Stimulated activated CD8-positive, alpha-beta memory T cell treated with anti-CD3 and anti-CD28 coated beads, Interleukin-2, amount 100 ng/mL, for 48 hours (primary cell): ENCODE measurements at regions not wholly inside any gene's neighbourhood (a gene's known extent, or its start where the extent isn't known, plus 50 kb on each side); places are given as distances from the start of the nearest gene placed in this dataset.

Experiments
- DNase-seq, 2 donors: peaks; one replicate each; pipeline ENCODE4 v3.0.0-alpha.2; 2020; ENCODE audit warnings: low read depth in 2 of 2

DNA sequence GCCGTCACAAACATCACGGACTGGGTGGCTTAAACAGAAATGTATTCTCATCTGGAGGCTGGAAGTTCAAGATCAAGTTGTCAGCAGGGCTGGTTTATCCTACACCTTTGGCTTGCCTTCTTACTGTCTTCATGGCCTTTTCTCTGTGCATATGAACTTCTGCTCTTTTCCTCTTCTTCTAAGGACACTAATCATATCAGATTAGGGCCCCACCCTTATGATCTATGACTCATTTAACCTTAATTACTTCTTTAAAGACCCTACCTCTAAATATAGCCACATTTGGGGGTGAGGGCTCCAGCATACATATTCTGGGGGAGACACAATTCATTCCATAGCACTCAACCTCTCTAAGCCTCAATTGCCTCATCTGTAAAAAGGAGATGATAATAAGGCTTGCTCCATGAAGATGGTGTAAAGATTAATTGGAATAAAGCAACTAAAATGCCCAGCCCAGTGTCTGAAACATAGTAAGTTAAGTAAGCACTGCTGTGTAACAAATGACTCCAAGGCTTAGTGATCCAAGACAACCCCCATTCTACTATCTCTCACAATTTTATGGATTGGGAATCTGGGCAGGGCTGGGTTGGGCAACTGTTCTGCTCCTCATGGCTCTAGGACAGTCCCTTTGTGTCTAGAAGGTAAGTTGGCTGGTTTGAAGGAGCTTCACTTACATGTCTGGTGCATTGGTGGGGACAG lies 119.8 kb downstream of the BANF2 start:
- DNase-seq: no peak

DNA sequence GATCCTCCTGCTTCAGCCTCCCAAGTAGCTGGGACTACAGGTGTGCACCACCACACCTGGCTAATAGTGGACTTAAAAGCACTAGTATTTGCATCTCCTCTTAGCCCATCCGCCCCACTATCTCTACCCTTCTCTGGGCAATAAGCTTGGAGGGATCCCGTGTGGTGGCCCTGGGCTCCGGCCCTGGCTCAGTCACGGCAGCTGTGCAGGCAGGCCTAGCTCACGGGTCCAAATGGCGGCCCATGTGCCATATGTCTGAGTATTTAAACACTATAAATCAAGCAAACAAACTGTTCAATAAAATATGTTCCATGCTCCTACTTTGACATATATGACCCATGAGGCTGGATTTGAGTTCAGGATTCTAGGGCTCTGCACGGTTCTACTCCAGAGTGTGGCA lies 118.4 kb downstream of the BANF2 start:
- no peak for DNase-seq

- no peak for DNase-seq
Observed at GRCh38 chr20:17816804-17817587, 117.2 kb downstream of the BANF2 start.

DNA sequence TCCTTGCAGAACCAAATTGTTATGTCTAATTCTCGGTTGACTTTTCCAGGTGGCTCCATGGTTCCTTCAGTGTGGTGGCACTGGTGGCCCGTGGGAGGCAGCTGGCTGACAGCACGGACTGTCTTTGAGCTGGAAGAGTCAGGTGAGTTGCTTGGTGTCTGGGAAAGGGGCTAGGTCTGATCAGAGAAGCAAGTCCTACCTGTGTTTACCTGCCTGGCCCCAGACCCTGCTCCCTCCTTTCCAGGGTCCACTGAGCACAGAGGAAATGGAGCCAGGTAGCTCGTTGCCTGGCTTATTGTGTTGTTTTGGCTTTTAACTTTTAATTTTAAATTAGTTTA lies 111.8 kb downstream of the BANF2 start:
- no peak for DNase-seq

GRCh38 chr20:17810847-17811627 lies 111.3 kb downstream of the BANF2 start:
- DNase-seq: no peak

- DNase-seq: no peak
Observed at GRCh38 chr20:17810062-17810631, 110.4 kb downstream of the BANF2 start.

DNA sequence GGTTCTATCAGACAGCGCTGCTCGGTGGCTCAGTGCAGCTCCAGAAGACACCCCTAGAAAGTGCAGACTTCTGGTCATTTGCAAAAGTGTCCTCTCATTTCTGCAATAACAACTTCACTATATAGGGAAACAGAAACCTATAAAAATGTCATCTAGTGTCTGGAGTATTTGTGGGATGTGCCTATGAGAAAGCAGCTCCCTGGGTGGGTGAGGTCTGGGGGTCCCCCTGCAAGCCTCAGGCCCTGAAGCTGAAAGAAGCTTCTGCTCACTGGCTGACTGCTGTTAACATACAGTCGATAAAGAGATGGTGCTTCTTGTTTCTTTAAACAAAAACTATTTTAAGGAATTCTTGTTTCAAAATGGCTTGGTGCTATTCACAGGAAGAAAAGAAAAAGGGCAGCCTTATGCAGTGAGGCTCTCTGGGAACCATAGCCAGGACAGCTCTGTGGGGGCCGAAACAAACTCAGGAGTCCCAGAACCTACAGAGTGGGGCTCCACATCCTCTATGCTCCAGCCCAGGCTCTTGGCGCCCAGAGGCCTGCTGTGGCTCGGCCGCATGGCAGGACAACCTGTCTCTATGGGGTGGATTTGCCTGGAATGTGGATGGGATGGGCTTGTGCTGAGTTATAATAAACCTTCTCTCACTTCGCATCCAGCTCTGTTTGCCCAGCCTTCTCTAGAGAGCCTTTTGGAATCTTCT lies 109.7 kb downstream of the BANF2 start:
- no peak for DNase-seq

DNA sequence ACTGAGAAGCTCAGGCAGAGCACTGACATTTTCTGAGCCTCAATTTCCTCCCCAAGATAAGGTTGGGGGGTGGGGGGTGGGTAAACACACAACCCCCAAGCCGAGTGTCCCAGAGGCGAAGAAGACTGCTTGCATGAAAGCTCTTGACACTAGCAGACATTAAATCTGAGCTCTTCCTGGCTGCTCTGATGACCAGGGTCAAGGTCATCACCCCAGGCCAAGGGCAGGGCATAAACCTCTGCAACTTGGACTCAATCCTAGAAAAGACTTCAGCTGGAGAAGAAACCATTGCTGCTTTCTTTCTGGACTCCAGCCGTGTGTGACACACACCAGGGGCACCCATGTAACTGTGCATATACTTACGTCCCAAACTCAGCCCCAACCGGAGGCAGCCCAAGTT lies 109.0 kb downstream of the BANF2 start:
- no peak for DNase-seq

DNA sequence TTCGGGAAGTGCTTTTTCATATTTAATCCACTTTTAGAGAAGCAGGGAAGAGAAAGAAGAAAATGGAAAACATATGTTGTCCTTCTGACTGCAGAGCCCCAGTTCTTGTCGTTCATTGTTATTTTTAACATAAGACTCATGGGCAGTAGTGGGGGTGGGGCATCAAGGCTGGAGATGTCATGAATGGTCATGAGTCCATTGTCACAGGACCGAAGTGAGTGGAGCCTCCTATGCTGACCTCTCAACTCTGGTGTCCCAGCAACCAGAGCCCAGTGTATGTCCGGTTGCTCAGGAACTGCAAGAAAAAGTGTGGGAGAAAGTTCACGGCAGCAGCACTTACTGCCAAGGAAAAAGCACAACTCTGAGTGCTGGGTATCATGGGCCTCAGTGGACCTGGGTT lies 108.6 kb downstream of the BANF2 start:
- DNase-seq: no peak

GRCh38 chr20:17807651-17808050 lies 107.9 kb downstream of the BANF2 start:
- no peak for DNase-seq

DNA sequence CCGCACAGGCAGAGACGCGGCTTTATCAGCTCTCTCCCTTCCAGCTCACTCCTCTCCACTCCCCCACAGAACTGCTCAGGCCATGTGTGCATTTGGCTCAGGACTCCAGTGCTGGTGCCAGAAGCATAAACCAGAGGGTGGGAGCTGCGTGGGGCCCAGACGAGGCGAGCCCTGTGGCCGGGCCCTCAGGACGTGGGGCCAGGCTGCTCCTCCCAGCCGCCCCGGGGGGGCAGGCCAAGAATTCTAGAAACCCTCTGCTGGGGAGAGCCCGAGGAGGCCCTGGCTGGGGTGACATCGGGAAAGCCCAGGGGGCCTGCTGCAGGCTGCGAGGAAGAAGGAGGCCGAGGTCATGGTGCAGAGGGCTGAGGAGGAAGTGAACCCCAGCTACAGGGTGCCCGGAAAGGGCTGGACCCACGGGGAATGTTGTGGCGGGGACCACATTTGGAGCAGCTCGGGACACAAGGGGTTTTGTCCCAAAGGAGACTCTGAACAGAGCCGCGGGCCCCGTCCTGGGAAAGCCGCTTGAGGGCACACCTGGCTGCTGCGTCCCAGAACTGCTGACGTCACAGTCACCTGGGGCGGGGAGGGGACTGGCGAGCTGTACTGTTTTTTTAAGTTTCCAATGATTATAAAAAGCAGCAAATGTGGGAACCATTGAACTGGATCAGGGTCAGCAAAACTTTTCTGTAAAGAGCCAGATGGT lies 107.1 kb downstream of the BANF2 start:
- no peak for DNase-seq

DNA sequence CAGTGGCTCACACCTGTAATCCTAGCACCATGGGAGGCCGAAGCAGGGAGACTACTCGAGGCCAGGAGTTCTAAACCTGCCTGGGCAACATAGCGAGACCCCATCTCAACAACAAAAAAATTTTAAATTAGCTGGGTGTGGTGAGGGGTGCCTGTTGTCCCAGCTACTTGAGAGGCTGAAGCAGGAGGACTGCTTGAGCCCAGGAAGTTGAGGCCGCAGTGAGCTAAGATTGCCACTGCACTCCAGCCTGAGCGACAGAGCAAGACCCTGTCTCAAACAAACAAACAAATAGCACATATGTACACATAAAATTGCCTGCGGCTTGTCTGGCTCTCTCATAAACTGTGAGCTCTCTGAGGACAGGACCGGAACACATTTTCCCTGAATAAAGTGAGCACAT lies 106.3 kb downstream of the BANF2 start:
- no peak for DNase-seq

DNA sequence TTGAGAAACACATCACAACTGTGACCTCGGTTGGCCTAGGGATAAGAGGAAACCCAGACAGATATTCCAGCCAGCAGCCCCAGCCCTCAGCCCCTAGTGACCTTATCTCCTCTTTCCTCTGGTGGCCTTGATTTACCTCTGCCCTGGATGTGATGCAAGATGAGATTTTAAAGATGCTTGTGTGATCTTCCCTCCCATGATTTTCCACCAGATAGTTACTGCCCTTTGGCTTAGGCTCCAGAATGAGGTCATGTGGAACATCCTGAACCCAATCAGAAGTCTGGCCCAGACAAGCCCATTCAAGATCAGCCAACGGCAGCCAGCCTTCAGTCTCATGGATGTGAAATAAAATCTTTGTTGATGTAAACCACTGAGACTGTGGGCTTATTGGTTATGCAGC lies 104.0 kb downstream of the BANF2 start:
- no peak for DNase-seq

DNA sequence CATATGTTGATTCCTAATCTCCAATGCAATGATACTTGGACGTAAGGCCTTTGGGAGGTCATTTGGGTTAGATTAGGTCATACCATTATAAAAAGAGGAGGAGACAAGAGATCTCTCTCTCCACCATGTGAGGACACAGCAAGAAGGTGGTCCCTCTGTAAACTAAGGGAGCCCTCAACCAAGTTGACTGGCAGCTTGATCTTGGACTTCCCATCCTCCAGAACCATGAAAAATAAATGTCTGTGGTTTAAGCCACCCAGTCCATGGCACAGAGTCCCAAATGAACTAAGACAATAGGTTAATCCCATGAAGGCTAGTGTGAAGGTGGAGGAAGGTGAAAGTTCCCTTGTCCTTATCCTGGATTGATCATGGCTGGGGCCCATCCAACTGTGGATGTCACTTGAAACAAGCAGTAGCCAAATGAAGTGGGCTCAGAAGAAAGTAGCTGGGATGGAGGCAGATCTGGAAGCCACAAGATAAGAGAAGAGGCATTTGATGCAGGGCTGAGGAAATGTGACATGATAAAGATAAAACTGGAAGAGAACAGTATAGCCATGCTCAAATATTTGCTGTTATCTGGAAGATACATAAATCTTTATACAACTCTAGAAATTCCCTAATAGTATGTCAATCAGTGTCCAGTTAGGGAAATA lies 99.9 kb downstream of the BANF2 start:
- no peak for DNase-seq

DNA sequence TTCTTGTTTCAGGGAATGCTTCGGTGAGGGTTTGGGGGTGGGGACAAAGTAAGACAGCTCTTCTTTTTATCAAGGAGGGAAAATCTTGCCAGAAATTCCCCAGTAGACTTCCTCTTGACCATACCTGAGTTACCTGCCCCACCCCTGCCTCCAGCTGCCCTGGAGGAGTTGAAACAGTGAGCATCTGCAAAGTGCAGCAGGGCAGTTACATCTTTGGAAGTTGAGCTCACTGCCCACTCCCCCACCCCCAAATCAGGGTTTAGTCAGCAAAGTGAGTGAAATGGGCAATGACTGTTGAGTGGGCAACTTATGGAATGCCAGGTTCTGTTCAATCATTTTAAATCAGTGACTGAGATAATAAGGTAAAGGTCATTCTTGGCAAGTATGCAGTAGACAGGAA lies 98.8 kb downstream of the BANF2 start:
- DNase-seq: no peak

GRCh38 chr20:17797579-17797978 lies 97.8 kb downstream of the BANF2 start:
- no peak for DNase-seq

- DNase-seq: no peak
Observed at GRCh38 chr20:17797161-17797560, 97.4 kb downstream of the BANF2 start.

GRCh38 chr20:17796091-17796563 lies 96.4 kb downstream of the BANF2 start:
- no peak for DNase-seq

DNA sequence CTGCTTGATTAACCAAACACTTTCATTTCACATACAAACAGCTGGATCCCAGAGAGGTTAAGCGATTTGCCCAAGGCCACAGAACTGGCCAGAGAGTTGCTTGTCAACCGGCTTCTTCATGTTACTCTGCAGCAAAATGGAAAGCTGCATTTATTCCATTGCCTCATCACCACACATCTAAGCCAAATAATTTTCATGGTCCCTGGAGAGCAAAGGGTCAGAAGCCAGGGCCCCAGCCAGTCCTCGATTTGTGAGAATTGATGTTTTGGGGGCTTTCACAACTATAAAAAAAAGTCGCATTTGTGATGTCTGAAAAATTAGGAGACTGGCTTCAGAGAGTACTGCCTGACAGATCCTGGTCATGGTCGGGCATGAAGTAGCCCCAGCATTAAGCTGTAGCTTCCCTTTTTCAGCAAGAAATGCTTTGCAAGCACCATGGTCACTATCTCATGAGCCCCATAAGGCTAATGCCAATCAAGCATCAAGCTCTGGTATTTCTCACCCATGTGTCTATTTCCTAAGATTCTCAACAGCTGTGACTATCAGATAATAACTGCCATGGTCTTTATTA lies 95.8 kb downstream of the BANF2 start:
- no peak for DNase-seq

- no peak for DNase-seq
Observed at GRCh38 chr20:17795003-17795402, 95.2 kb downstream of the BANF2 start.
